ENCODE measurements at regions not wholly inside any gene's neighbourhood (a gene's known extent, or its start where the extent isn't known, plus 50 kb on each side); places are given as distances from the start of the nearest gene placed in this dataset.

- no peak for TF ChIP-seq CTCF (IDR thresholded peaks at IDR 0.05)
- no peak for TF ChIP-seq EP300 (IDR thresholded peaks at IDR 0.05)
- no peak for TF ChIP-seq POLR2A (IDR thresholded peaks at IDR 0.05; ENCODE audit: low read length)
- no peak for TF ChIP-seq RAD21 (conservative IDR thresholded peaks at IDR 0.05 in 1 of 2, IDR thresholded peaks at IDR 0.05 in 1 of 2)
- TF ChIP-seq REST (IDR thresholded peaks at IDR 0.05), result no peak
- no peak for TF ChIP-seq E2F6 (IDR thresholded peaks at IDR 0.05; ENCODE audit: borderline replicate concordance, low read depth)
- no peak for TF ChIP-seq CBX8 (IDR thresholded peaks at IDR 0.05)
- no peak for TF ChIP-seq GATA3 (IDR thresholded peaks at IDR 0.05; ENCODE audit: borderline replicate concordance)
- TF ChIP-seq MAX (IDR thresholded peaks at IDR 0.05), result no peak
- TF ChIP-seq CEBPB (IDR thresholded peaks at IDR 0.05), result no peak
- no peak for TF ChIP-seq TFCP2L1 (CRISPR knock-in tag; IDR thresholded peaks at IDR 0.05)
Observed at GRCh38 chr19:30804751-30805150, 432.6 kb downstream of the ZNF536 start.
